Spleen (tissue), 11 donors: ENCODE measurements at regions not wholly inside any gene's neighbourhood (a gene's known extent, or its start where the extent isn't known, plus 50 kb on each side); places are given as distances from the start of the nearest gene placed in this dataset.
A peak's percentile ranks its signal among the peaks of the same experiment; 100 is the strongest.

Experiments
- DNase-seq: peaks from one replicate; pipeline ENCODE4 v3.0.0-alpha.2; 2020
- H3K27ac ChIP-seq, 8 donors: fragments of 200-600 bp; sonication (generic) in 7 of 8; 1 replicate in 4 of 8; 2 replicates in 4 of 8; pipeline versions ENCODE4 v1.5.0 to v1.8.0; 2016 to 2021; ENCODE audit warnings: inconsistent platforms in 4 of 8, mild to moderate bottlenecking in 4 of 8, moderate library complexity in 1 of 8
- H3K27me3 ChIP-seq, 7 donors: fragments of 200-600 bp; sonication (generic) in 6 of 7; replicated peaks in 1 of 7; 1 replicate in 4 of 7; 2 replicates in 3 of 7; pipeline versions ENCODE4 v1.5.0 to v1.8.0; 2016 to 2021; ENCODE audit warnings: inconsistent platforms in 3 of 7, mild to moderate bottlenecking in 1 of 7
- H3K36me3 ChIP-seq, 6 donors: fragments of 200-600 bp; sonication (generic) in 5 of 6; 1 replicate in 4 of 6; 2 replicates in 2 of 6; pipeline versions ENCODE4 v1.5.0 to v1.8.0; 2016 to 2021; ENCODE audit warnings: inconsistent platforms in 2 of 6
- H3K4me1 ChIP-seq, 6 donors: fragments of 200-600 bp; sonication (generic) in 5 of 6; 1 replicate in 3 of 6; 2 replicates in 3 of 6; pipeline versions ENCODE4 v1.5.0 to v1.8.0; 2016 to 2021; ENCODE audit warnings: inconsistent platforms in 3 of 6
- H3K4me3 ChIP-seq, 8 donors: fragments of 200-600 bp; sonication (generic) in 7 of 8; 1 replicate in 4 of 8; 2 replicates in 4 of 8; pipeline versions ENCODE4 v1.5.0 to v1.8.0; 2016 to 2021; ENCODE audit warnings: inconsistent platforms in 4 of 8, mild to moderate bottlenecking in 4 of 8, moderate library complexity in 2 of 8
- H3K9me3 ChIP-seq, 8 donors: fragments of 200-600 bp; sonication (generic) in 7 of 8; 1 replicate in 4 of 8; 2 replicates in 4 of 8; pipeline versions ENCODE4 v1.5.0 to v1.8.0; 2016 to 2021; ENCODE audit warnings: inconsistent platforms in 4 of 8
- CTCF ChIP-seq, 11 experiments: fragments of 200-600 bp in 7 of 11; fragments of 450-650 bp in 4 of 11; sonication (generic) in 4 of 11; IDR thresholded peaks in 8 of 11; conservative IDR thresholded peaks in 3 of 11; 1 replicate in 7 of 11; 2 replicates in 4 of 11; pipeline versions ENCODE4 v1.4.0 to v1.8.0; 2016 to 2021; ENCODE audit warnings: antibody characterized with exemption in 11 of 11, inconsistent platforms in 4 of 11, mild to moderate bottlenecking in 1 of 11
- POLR2A ChIP-seq, 3 donors: fragments of 450-650 bp; IDR thresholded peaks; one replicate each; pipeline ENCODE4 v1.5.1; 2017; ENCODE audit warnings: antibody characterized with exemption in 3 of 3, mild to moderate bottlenecking in 1 of 3
- POLR2AphosphoS5 ChIP-seq, 3 donors: sonication (generic); formaldehyde crosslinking; IDR thresholded peaks; one replicate each; pipeline ENCODE4 v1.5.1; 2017; ENCODE audit warnings: antibody characterized with exemption in 3 of 3
- WGBS, 5 donors: extraction: QIAGEN DNeasy Blood & Tissue Kit in 3 of 5; methylation state at CpG; one replicate each; pipeline versions ENCODE4 v1.1.5 to v1.1.7; 2013 to 2018; 5-methylcytosine and 5-hydroxymethylcytosine counted together
- intact Hi-C: fragments of 100-400 bp; cut with DNase I; formaldehyde crosslinking; loops from one replicate; pipeline ENCODE4 v1.15.0; 2023; ENCODE audit warnings: low total_unique reads
- donor health status: healthy with polysubstance abuse.
- donor health status: DM: no; HTN: no; CAD: no; lungs with moderate emphysema.
- donor health status: DM: no; HTN: no; CAD: no.
- donor health status: Bipolar disorder and iron deficiency.
- donor health status: healthy.
- donor health status: DM: no; HTN: no; CAD: no.
- donor health status: DM: yes; HTN: yes; CAD: no.

DNA sequence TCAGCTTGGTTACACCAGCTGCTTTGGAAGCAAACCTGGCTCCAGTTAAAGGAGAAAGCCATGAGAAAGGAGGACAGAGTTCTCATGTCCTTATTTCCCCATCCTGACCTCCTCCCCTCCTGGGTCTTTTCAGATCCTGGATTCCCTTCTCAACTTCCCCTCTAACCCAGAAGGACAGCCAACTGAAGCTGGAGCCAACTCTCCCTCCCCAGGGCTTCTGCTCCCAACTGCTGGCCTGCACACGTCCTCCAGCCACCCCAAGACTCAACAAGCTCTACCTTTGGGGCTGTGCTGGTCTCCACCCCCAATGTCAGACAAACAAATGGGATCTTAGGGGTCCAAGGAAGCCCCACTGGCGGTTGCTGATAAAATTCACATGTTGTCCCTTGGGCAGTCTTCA is 651.1 kb upstream of the TBX3 start:
- H3K27ac ChIP-seq: no peak overlapping the region
- H3K27me3 ChIP-seq: no peaks in the 10 kb centered on the region
- intact Hi-C loops: no loop called here
- no peaks in the 10 kb centered on the region for H3K9me3 ChIP-seq
- TF ChIP-seq POLR2AphosphoS5 (IDR thresholded peaks at IDR 0.05) (no peak), CTCF (IDR thresholded peaks at IDR 0.05 in 8 of 11, conservative IDR thresholded peaks at IDR 0.05 in 3 of 11) (no peak), POLR2A (IDR thresholded peaks at IDR 0.05) (no peak)
- no peaks in the 10 kb centered on the region for H3K36me3 ChIP-seq
- DNase-seq: no peak
- H3K4me3 ChIP-seq: no peak overlapping the region
- no peaks in the 10 kb centered on the region for H3K4me1 ChIP-seq
- 55 to 77% (median 64%) methylated on average over 2 of the region's 2 CpGs for WGBS, 5 donors

GRCh38 chr12:115332945-115333344 is 649.0 kb upstream of the TBX3 start:
- intact Hi-C loops: no loop called here
- no peak overlapping the region for H3K4me3 ChIP-seq
- no peaks in the 10 kb centered on the region for H3K27me3 ChIP-seq
- no peaks in the 10 kb centered on the region for H3K4me1 ChIP-seq
- no peak overlapping the region for H3K27ac ChIP-seq
- no peak for TF ChIP-seq POLR2A (IDR thresholded peaks at IDR 0.05)
- TF ChIP-seq CTCF (IDR thresholded peaks at IDR 0.05 in 8 of 11, conservative IDR thresholded peaks at IDR 0.05 in 3 of 11): no peak
- no peak for TF ChIP-seq POLR2AphosphoS5 (IDR thresholded peaks at IDR 0.05)
- no peak for DNase-seq
- H3K36me3 ChIP-seq: no peaks in the 10 kb centered on the region
- no peaks in the 10 kb centered on the region for H3K9me3 ChIP-seq

- DNase-seq: no peak
- TF ChIP-seq POLR2A (IDR thresholded peaks at IDR 0.05) (no peak), POLR2AphosphoS5 (IDR thresholded peaks at IDR 0.05) (no peak), CTCF (IDR thresholded peaks at IDR 0.05 in 8 of 11, conservative IDR thresholded peaks at IDR 0.05 in 3 of 11) (no peak)
- Histone ChIP-seq H3K9me3 (no peaks in the 10 kb centered on the region), H3K27ac (no peak overlapping the region), H3K36me3 (no peaks in the 10 kb centered on the region), H3K27me3 (no peaks in the 10 kb centered on the region), H3K4me3 (no peak overlapping the region), H3K4me1 (peaks cover 0 to 6% (median 0%) of the 10 kb centered on the region in 6 donors)
- intact Hi-C loops: no loop called here
- 79 to 94% (median 87%) methylated on average over 3 of the region's 3 CpGs for WGBS, 5 donors
Measured at GRCh38 chr12:115325858-115326257, 641.9 kb upstream of the TBX3 start.

DNA sequence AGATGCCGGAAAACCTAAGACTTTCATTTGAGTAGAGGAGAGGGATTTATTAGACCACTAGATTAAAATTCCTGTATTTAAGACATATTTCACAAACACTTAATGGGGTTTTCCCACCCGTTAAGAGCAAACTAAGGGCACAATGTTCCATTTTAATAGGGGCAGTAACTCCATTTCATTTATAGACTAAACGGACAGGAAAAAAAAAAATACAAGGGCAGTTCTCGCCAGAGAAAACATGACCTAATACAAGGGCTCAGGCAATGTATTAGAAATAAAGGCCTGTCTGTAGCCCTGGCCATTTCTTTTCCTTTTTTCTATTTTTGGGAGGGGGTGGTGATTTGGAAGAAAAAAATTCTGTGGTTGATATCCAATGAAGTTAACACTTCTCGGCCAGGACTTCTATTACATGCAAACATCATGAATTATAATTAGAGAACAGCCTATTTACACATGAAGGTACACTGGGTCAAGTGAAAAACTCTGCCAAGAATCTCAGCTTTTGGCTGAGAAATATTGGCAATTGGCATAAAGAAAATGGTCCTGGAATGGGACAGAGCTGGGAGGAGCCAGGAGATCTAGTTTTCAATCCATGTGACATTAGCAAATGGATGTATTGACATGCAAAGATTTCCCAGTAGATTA is 641.1 kb upstream of the TBX3 start:
- WGBS, 5 donors: 54 to 71% (median 68%) methylated on average over 5 of the region's 5 CpGs
- Histone ChIP-seq H3K27me3 (no peaks in the 10 kb centered on the region), H3K4me3 (no peak overlapping the region), H3K36me3 (no peaks in the 10 kb centered on the region), H3K4me1 (peaks cover 0 to 6% (median 0%) of the 10 kb centered on the region in 6 donors), H3K9me3 (no peaks in the 10 kb centered on the region), H3K27ac (peak overlapping the region in 1 of 8 donors; percentile 30)
- TF ChIP-seq POLR2A (IDR thresholded peaks at IDR 0.05) (no peak), CTCF (IDR thresholded peaks at IDR 0.05 in 8 of 11, conservative IDR thresholded peaks at IDR 0.05 in 3 of 11) (no peak), POLR2AphosphoS5 (IDR thresholded peaks at IDR 0.05) (no peak)
- intact Hi-C loops: no loop called here
- DNase-seq: no peak
